ENCODE measurements at regions not wholly inside any gene's neighbourhood (a gene's known extent, or its start where the extent isn't known, plus 50 kb on each side); places are given as distances from the start of the nearest gene placed in this dataset.

- POLR2A ChIA-PET = no interaction called here
- no peak overlapping the region for H3K4me3 Mint-ChIP-seq
These were observed 50.0 kb upstream of the CALM3 start for GRCh38 chr19:46551164-46551563.

More at GRCh38 chr19:46551164-46551563, 50.0 kb upstream of the CALM3 start:
- no peaks in the 10 kb centered on the region for H3K36me3 ChIP-seq (replicated peaks in 1 of 2; ENCODE audit: control extremely low read depth in 1 of 2, control insufficient read depth in 1 of 2, extremely low read depth in 1 of 2, insufficient read depth in 2 of 2, low read length in 1 of 2)
- no peaks in the 10 kb centered on the region for H4K20me1 ChIP-seq (ENCODE audit: control insufficient read depth, insufficient read depth, low read length, poor library complexity, severe bottlenecking)
- H3K4me1 ChIP-seq (ENCODE audit: control insufficient read depth in 2 of 2, insufficient read depth in 2 of 2, low read length in 2 of 2) = no peaks in the 10 kb centered on the region
- no peak overlapping the region for H2AFZ ChIP-seq (ENCODE audit: insufficient read depth, low read depth, low read length, poor library complexity, severe bottlenecking)
- Mint-ChIP-seq H3K27me3 (peaks cover 24% of the 10 kb centered on the region), H3K9me3 (ENCODE audit: insufficient read depth) (peaks cover 10% of the 10 kb centered on the region), H3K27ac (no peak overlapping the region), H3K4me1 (no peaks in the 10 kb centered on the region)
- TF ChIP-seq EZH2 (IDR thresholded peaks at IDR 0.05; ENCODE audit: borderline replicate concordance, insufficient read depth, low read depth, low read length, poor library complexity, severe bottlenecking) = no peak
- TF ChIP-seq, protein P1, sequence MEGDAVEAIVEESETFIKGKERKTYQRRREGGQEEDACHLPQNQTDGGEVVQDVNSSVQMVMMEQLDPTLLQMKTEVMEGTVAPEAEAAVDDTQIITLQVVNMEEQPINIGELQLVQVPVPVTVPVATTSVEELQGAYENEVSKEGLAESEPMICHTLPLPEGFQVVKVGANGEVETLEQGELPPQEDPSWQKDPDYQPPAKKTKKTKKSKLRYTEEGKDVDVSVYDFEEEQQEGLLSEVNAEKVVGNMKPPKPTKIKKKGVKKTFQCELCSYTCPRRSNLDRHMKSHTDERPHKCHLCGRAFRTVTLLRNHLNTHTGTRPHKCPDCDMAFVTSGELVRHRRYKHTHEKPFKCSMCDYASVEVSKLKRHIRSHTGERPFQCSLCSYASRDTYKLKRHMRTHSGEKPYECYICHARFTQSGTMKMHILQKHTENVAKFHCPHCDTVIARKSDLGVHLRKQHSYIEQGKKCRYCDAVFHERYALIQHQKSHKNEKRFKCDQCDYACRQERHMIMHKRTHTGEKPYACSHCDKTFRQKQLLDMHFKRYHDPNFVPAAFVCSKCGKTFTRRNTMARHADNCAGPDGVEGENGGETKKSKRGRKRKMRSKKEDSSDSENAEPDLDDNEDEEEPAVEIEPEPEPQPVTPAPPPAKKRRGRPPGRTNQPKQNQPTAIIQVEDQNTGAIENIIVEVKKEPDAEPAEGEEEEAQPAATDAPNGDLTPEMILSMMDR (IDR thresholded peaks at IDR 0.05) = no peak
- peaks cover 0 to 12% (median 0%) of the 10 kb centered on the region in 4 experiments for H3K27me3 ChIP-seq (replicated peaks in 1 of 4; ENCODE audit: control extremely low read depth in 1 of 4, control insufficient read depth in 3 of 4, insufficient read depth in 4 of 4, low read length in 3 of 4)
- H3K27ac ChIP-seq (ENCODE audit: low read length in 2 of 2) = no peak overlapping the region
- H3K4me2 ChIP-seq (replicated peaks; ENCODE audit: low read depth, low read length, poor library complexity, severe bottlenecking) = no peak overlapping the region
- H3K9ac ChIP-seq (ENCODE audit: low read length) = no peak overlapping the region
- intact Hi-C loops (cut with micrococcal nuclease) = no loop called here
- ATAC-seq (ENCODE audit: low read depth) = no peak
- peaks cover 4 to 22% (median 15%) of the 10 kb centered on the region in 3 donors for H3K9me3 ChIP-seq (ENCODE audit: control extremely low read depth in 1 of 3, control insufficient read depth in 2 of 3, insufficient read depth in 1 of 3, low read length in 2 of 3)
- no peak for DNase-seq
- H3K79me2 ChIP-seq (ENCODE audit: control insufficient read depth, insufficient read depth, low read length) = no peaks in the 10 kb centered on the region
- H3K4me3 ChIP-seq (ENCODE audit: control extremely low read depth in 1 of 5, extremely low read depth in 1 of 5, insufficient read depth in 1 of 5, low read depth in 2 of 5, low read length in 4 of 5) = no peak overlapping the region
- CTCF ChIA-PET = interaction anchor here (1.3 to 5.0 kb wide), 3 partner anchors 13 to 29 kb away, joined by 3 to 25 read pairs (median 5); no protein-coding TSS in a partner anchor
